Choroid plexus epithelial cell (primary cell): ENCODE measurements at regions not wholly inside any gene's neighbourhood (a gene's known extent, or its start where the extent isn't known, plus 50 kb on each side); places are given as distances from the start of the nearest gene placed in this dataset.

Experiments used
- DNase-seq: peaks from one replicate; pipeline ENCODE4 v3.0.0-alpha.2; 2010; ENCODE audit warnings: low read depth
- H3K4me3 ChIP-seq: 2 replicates; pipeline ENCODE4 v1.5.1; 2011; ENCODE audit warnings: low read depth, mild to moderate bottlenecking, control low read depth, low read length, moderate library complexity
- CTCF ChIP-seq: conservative IDR thresholded peaks from 2 replicates; pipeline ENCODE4 v1.5.1; 2011; ENCODE audit warnings: low read depth, mild to moderate bottlenecking, control low read depth, inconsistent platforms, low read length, moderate library complexity

GRCh38 chr10:118937226-118937625, 92.3 kb upstream of the NANOS1 start:
- H3K4me3 ChIP-seq: no peak overlapping the region
- no peak for TF ChIP-seq CTCF
- DNase-seq: no peak

GRCh38 chr10:118939211-118940007, 90.1 kb upstream of the NANOS1 start:
- DNase-seq: peak; percentile 77
- H3K4me3 ChIP-seq: no peak overlapping the region
- no peak for TF ChIP-seq CTCF

GRCh38 chr10:118940386-118940785, 89.1 kb upstream of the NANOS1 start:
- no peak overlapping the region for H3K4me3 ChIP-seq
- TF ChIP-seq CTCF: no peak
- peak; percentile 34 for DNase-seq

- DNase-seq: no peak
- TF ChIP-seq CTCF: no peak
Observed at GRCh38 chr10:118943253-118943652, 86.3 kb upstream of the NANOS1 start.

GRCh38 chr10:118944959-118945633, 84.4 kb upstream of the NANOS1 start:
- H3K4me3 ChIP-seq: no peak overlapping the region
- DNase-seq: no peak
- TF ChIP-seq CTCF: no peak

More at GRCh38 chr10:118943253-118943652, 86.3 kb upstream of the NANOS1 start:
- no peak overlapping the region for H3K4me3 ChIP-seq

- TF ChIP-seq CTCF: no peak
- no peak overlapping the region for H3K4me3 ChIP-seq
- DNase-seq: no peak
Observed at GRCh38 chr10:118948786-118949185, 80.7 kb upstream of the NANOS1 start.

GRCh38 chr10:118950190-118950680, 79.3 kb upstream of the NANOS1 start:
- no peak overlapping the region for H3K4me3 ChIP-seq
- no peak for TF ChIP-seq CTCF
- DNase-seq: peak; percentile 22
